GM19043 (cell line): ENCODE measurements at regions not wholly inside any gene's neighbourhood (a gene's known extent, or its start where the extent isn't known, plus 50 kb on each side); places are given as distances from the start of the nearest gene placed in this dataset.
"Not testable (repeated sequence)": the region's sequence is repeated elsewhere in the genome, so short reads cannot be mapped to it uniquely, and the experiment has no call there.

ENCODE experiments used
- ATAC-seq: cut with Tn5 transposase; IDR thresholded peaks from one replicate; pipeline ENCODE4 v1.9.1; 2021; ENCODE audit warnings: low read depth; ENCODE audit not compliant: unreplicated experiment

DNA sequence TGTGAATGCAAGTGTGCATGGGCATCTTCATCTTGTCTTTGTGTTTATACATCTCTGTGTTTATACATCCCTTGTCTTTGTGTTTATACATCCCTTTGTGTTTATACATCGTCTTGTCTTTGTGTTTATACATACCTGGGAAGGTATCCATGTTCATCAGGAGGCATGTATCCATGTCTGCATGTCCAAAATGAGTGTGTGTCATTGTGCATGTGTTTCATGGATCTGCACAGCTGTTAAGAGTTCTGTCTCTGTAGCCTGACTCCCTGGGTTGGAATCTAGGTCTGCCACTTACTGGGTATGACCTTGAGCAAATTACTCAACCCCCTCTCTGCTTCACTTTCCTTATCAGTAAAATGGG is 50.1 kb upstream of the SIRPA start:
- no peak for ATAC-seq

DNA sequence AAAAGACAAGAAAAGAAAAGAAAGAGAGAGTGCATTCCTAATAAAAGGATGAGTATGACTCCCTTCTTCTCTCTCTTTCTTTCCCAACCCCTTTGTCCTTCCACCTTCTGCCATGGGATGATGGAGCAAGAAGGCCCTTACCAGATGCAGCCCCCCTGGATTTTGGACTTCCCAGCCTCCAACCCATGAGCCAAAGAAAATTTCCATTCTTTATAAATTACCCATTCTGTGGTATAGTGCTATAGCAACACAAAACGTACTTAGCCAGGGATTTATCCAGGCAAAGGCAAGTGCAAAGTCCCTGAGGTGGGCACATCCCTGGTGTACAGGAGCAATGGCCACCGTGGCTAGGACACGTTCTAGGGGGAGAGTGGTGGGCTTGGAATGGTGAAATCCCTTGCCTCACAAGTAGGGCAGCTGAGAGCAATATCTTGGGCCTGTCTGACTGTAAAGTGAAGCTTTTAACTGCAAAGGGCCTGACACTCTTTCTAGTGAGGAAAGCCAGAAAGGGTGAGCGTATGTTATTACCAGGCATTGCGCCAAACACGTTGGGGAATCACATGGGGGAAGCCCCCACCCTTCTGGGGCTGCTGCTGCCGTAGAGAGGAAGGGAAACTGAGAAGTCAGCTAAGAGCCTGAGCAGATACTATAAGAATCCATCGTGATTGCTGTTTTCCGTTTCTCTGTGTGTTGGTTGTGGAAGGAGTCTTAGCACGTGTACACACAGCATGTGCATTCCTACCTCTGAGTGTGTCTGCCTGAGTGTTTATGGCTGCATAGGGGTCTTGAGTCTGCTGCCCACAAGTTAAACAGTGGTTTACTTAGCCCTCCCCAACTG is 50.7 kb upstream of the SIRPA start:
- ATAC-seq = peak; percentile 96

- no peak for ATAC-seq
Observed at GRCh38 chr20:1842281-1842680, 52.9 kb upstream of the SIRPA start.

DNA sequence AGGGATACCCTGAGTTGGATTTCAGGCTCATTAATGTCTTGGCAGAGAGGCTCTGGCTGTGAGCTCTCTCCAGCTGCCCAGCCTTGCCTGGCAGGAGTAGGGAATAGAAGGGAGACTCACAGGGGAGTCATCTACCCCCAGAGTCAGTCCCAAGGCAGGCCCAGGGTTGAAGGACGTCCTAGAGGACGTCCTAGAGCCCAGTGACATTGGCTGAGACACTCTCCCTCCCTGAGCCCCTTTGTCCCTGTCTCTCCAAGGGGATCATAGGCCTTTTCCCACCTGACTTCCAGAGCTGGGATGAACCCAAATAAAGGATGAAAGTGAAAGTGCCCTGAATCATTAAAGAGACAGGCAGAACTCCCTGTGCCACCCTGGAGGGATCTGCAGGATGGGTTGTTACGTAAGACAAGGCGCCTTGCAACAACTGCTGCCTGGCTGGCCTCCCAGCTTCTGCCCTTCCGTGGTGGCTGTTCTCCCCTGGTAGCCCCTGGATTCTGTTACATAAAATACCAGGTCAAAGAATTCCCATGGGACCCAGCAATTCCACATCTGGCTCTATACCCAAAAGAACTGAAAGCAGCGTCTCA is 53.6 kb upstream of the SIRPA start:
- no peak for ATAC-seq

DNA sequence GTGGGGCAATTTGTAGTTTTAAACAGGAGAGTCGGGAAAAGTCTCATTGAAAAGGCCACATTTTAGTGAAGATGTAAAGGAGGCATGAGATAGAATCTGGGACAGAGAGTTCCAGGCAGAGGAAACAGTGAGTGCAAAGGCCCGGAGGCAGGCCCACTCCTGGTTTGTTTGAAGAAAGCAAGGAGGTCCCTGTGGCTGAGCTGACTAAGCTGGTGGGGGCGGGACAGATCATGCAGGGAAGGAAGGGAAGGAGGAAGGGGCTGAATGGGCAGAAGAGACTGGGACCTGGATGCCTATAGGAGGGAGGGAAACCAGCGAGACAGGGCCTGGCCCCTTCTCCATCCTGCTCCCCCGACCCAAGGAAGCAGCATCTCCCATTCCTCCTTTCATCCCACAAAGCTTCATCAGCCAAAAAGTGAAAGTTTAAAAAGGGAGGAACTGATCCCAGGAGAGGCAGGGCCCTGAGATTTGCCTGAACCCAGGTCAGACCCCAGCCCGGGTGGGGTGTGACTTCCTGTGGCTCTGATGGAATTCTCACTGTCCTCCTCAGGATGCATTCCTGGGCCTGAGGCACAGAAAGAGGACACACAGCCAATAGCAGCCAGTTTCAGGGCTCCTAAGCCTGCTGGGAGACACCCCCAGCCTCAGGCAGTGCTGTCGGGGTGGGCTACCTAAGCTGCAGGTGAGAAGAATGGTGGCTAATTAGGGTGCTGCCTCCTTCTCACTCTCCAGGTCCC is 54.2 kb upstream of the SIRPA start:
- ATAC-seq = no peak

DNA sequence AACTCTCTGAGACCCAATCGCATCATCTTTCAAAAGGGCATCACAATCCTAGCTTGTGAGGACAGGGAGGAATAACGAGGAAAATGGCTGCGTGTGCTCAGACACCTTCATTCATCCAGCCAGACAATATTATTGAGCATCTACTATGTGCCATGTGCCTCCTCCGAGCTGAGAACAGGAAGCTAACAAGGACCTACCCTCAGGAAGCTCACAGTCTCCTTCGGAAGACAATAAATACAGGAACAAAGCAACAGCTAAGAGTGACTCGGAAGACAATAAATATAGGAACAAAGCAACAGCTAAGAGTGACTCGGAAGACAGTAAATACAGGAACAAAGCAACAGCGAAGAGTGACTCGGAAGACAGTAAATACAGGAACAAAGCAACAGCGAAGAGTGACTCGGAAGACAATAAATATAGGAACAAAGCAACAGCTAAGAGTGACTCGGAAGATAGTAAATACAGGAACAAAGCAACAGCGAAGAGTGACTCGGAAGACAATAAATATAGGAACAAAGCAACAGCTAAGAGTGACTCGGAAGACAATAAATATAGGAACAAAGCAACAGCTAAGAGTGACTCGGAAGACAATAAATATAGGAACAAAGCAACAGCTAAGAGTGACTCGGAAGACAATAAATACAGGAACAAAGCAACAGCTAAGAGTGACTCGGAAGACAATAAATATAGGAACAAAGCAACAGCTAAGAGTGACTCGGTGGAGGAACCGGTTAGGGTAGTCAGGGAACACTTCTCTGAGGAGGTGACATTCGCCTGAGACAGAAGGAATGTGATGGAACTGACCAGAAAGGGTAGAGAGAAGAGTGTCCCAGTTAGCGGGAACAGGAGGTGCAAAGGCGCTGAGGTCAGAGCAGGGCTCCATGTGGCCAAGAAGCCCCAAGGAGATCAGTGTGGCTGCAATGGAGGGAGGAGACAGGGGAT is 55.6 kb upstream of the SIRPA start:
- not testable (repeated sequence) for ATAC-seq

DNA sequence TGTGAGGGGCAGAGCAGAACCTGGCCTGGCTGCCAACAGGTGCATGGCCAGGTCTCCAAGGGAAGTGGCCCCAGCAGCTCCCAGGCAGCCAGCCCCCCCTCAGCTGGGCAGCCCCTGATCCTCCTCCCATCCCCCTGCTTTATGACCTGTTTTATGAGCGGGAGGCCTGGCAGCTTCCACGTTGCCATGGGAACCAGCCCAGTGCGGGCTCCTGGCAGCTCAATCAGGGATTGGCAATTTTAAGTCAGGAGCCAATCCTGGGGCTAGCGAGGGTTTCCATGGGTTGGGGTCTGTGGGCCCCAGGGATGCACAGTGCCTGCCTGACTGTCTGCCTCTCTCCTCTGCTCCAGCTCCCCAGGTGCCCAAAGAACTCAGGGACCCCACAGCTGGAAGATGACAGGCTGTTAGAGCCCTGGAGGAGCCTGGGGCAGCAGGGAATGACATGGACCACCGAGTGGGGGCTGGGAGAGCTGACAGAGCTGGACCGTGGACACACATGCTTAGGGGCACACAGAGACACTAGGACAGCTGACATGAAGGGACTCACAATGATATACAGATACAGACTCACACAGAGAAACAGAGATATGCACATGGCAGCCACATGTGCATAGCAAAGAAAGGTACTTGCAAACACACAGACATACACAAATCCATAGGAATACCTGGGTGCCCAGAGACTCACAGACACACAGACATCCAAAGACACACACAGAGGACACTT is 56.5 kb upstream of the SIRPA start:
- no peak for ATAC-seq

GRCh38 chr20:1835186-1836035 is 59.8 kb upstream of the SIRPA start:
- no peak for ATAC-seq

DNA sequence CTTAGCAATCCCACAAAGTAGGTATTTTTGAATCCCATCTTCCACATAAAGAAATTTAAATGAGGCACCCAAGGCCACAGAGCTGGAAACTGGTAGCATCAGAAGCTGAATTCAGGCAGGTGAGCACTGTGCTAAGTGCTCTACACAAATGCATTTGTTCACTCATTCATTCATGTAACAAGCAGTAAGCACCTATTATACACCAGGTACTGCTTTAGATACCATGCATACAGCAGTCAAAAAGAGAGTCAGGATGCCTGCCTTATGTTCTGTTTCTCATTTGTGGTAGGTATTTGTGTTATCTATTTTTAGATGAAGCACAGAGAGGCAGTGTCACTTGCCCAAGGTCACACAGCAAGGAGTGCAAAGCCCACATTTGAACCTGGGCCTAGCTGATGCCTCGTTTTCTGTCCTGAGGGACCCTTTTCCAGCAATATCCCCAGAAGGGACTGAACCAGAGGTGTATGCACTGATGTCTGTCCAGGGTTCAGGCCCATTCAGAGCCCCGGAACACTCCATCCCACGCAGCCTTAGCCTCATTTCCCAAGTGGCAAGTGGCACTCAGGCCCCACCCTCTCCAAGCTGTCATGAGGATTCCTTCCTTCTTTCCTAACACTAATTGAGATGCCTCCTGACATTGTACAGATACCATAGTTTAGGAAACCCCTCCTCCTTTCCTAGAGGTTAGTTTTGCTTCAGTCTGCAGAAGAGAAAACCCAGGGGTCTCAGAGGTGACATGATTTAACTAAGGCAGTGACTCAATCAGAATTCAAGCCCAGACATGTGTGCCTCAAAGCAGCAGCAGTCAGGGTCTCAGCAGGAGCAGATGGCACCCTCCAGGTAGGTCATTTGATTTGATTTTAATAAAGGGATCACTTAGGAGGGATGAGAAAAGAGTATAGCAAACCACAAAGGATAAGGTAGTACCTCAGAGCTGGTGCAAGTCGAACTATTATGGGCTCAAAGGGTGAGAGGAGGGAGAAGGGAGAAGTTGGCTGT is 61.2 kb upstream of the SIRPA start:
- ATAC-seq = no peak

DNA sequence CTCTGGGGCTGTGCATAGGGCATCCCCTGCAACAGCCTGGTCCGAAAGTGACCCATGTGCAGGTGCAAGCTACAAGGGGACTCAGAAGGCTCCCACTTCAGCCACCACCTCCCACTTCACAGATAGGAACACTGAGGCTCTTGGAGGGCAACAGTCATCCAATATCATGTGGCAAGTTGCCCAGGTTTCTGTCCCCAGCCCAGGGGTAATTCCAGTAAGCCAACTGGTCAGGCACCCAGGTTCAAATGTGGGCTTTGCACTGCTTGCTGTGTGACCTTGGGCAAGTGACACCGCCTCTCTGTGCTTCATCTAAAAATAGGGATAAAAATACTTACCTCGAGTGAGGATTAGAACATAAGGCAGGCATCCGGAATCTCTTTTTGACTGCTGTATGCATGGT is 62.0 kb upstream of the SIRPA start:
- ATAC-seq = no peak

DNA sequence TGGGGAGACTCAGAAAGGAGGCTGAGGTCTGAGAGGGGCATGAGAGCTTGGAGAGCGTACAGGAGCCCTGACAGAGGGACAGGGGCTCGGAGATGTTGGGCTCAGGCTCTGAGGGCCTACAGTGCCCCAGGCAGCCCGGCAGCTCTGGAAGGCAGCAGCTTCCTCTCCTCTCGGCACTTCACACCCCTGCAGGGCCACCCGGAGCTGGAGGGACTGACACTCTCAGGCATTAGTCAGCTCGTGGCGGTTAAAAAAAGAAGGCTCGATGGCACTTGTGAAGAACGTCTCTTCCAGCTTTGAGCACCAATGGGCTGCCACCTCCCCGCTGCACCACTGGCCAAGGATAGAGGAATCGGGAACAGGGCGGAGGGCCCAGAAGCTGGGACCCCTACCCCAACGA is 62.6 kb upstream of the SIRPA start:
- ATAC-seq = no peak

GRCh38 chr20:1831606-1832005 is 63.6 kb upstream of the SIRPA start:
- ATAC-seq = no peak

DNA sequence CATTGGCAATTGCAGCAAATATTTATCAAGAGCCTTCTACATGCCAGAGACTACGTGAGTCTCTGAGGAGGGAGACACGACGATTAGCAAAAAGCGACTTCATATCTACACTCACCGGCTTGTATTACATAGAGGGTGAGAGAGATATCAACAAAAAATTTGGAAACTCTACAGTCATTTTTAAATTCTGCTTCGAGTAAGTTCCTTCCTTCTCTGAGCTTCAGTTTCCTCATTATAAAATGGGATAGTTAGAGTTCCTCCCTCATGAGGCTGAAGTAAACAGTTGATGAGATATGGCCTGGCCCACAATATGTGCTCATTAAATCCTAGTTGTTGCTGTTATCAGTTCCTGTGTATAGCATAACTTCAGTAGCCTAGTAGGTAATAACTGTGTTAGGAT is 64.1 kb upstream of the SIRPA start:
- no peak for ATAC-seq

DNA sequence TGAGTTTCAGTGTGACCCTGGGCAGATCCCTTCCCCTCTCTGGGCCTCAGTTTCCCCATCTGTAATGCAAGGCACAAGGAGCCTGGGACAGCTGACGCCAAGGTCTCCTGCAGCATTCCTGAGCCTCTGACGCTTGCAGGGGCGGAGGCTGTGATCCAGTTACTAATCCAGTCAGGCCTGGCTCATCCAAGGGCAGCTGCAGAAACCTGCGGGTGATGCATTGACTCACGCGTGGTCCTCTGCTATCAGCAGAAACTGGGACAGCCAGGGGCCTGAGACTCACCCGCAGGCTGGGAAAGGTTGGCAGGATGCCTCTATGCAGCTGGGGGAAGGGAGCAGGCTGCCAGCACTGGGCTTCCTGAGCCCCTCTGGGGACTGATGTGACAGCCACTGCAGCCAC is 65.0 kb upstream of the SIRPA start:
- ATAC-seq = no peak

GRCh38 chr20:1829531-1829930 is 65.7 kb upstream of the SIRPA start:
- ATAC-seq = no peak

- no peak for ATAC-seq
Observed at GRCh38 chr20:1828786-1829131, 66.4 kb upstream of the SIRPA start.

DNA sequence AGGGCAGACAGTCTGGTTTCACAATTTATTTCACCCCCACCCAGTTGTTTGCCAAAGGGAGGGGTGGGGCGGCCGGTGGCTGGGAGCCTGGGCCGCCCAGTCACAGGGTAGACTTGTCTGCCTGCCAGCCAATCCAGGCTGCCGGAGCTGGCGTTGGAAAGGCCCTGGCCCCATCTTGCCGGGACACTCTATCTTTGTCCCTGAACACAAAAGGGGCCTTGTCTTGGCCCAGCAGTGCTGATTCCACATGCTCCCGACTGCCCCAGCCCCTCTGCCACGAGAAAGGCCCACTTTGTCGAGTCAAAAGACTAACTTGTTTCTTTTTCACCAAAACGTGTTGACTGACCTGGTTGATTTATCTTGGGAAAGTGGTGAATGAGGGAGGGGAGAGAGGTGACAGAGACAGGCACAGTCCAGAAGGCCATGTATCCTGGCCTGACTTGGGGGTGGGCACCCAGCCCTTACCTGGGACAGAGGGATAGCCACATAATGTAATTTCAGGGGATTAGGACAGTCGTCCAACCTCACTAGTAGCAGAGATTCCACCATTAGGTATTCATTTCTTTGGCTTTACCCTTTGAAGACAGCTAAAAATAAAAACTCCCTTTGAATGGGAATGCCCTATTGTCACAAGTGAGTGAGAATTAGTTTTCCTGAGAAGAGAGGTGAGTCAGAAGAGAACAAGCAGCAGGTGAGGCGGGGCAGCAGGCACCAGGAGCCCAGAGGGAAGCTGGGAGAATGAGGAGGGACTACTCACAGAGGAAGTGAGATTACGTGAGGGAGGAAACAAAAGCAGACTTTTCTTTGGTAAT is 67.0 kb upstream of the SIRPA start:
- ATAC-seq = no peak
